Mammary epithelial cell (primary cell): ENCODE measurements at regions not wholly inside any gene's neighbourhood (a gene's known extent, or its start where the extent isn't known, plus 50 kb on each side); places are given as distances from the start of the nearest gene placed in this dataset.

Experiments used
- CTCF ChIP-seq, 2 donors: IDR thresholded peaks in 1 of 2; conservative IDR thresholded peaks in 1 of 2; 2 replicates each; pipeline ENCODE4 v1.5.1; 2011 to 2012; ENCODE audit warnings: inconsistent platforms in 2 of 2, low read length in 2 of 2, mild to moderate bottlenecking in 2 of 2, control low read depth in 1 of 2, low read depth in 1 of 2; ENCODE audit not compliant: insufficient read depth in 1 of 2; ENCODE audit errors: extremely low read depth in 1 of 2
- EZH2 ChIP-seq: IDR thresholded peaks from 2 replicates; pipeline ENCODE4 v1.6.1; 2012; ENCODE audit warnings: low read length, inconsistent platforms, borderline replicate concordance

- TF ChIP-seq CTCF (conservative IDR thresholded peaks at IDR 0.05 in 1 of 2, IDR thresholded peaks at IDR 0.05 in 1 of 2; ENCODE audit: extremely low read depth in 1 of 2, insufficient read depth in 1 of 2, low read depth in 1 of 2, low read length in 2 of 2): no peak
- no peak for TF ChIP-seq EZH2
These were observed 81.1 kb upstream of the MFGE8 start for GRCh38 chr15:88994286-88994685.
